AG04450 (cell line): ENCODE measurements at regions not wholly inside any gene's neighbourhood (a gene's known extent, or its start where the extent isn't known, plus 50 kb on each side); places are given as distances from the start of the nearest gene placed in this dataset.

Experiments
- CTCF ChIA-PET: fragments of 300-600, 350-600 bp; formaldehyde crosslinking; extraction: SDS; loops from one replicate; lab custom pipeline; 2022; ENCODE audit warnings: antibody characterized with exemption, inconsistent platforms; lab: Charles Lee
- POLR2A ChIA-PET: fragments of 350-600 bp; formaldehyde crosslinking; extraction: SDS; loops from one replicate; lab custom pipeline; 2021; ENCODE audit warnings: antibody characterized with exemption, inconsistent platforms; lab: Yijun Ruan, JAX
- DNase-seq: peaks from one replicate; pipeline ENCODE4 v3.0.0-alpha.2; 2011; ENCODE audit warnings: low read depth, low spot score
- H3K27ac ChIP-seq: one replicate; pipeline ENCODE4 v1.5.1; 2012; ENCODE audit warnings: low read depth, low read length, control low read depth
- H3K27me3 ChIP-seq: one replicate; pipeline ENCODE4 v1.6.0; 2012; ENCODE audit warnings: low read length; ENCODE audit not compliant: control insufficient read depth, insufficient read depth
- H3K4me3 ChIP-seq: 2 replicates; pipeline ENCODE4 v1.5.1; 2011; ENCODE audit warnings: mild to moderate bottlenecking, low read depth, low read length, control low read depth
- H3K9me3 ChIP-seq: 2 replicates; pipeline ENCODE4 v1.5.1; 2012; ENCODE audit warnings: low read length; ENCODE audit not compliant: control insufficient read depth, insufficient read depth
- TF ChIP-seq, protein P1 (sequence below): IDR thresholded peaks from 2 replicates; pipeline ENCODE4 v1.5.1; 2011; ENCODE audit warnings: low read depth, low read length, control low read depth, inconsistent platforms

DNA sequence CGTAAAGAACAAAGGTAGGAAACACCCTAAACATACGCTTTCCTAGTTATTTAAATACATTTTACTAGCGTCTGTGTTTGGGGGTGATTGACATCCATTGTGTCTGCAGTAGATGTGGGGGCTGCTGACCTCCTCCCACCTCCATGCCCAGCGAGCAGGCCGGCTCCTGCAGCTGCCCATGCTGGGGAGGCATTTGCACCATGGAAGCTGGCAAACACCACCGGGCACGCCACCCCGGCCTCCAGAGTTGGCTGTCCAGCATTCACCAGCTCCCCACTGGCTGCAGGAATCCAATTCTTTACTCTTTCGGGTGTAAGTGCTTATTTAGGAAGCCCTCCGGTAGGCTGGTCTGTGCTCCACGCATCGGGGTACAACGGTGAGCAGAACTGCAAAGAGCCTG, 115.4 kb upstream of the USP29 start:
- TF ChIP-seq, protein P1, sequence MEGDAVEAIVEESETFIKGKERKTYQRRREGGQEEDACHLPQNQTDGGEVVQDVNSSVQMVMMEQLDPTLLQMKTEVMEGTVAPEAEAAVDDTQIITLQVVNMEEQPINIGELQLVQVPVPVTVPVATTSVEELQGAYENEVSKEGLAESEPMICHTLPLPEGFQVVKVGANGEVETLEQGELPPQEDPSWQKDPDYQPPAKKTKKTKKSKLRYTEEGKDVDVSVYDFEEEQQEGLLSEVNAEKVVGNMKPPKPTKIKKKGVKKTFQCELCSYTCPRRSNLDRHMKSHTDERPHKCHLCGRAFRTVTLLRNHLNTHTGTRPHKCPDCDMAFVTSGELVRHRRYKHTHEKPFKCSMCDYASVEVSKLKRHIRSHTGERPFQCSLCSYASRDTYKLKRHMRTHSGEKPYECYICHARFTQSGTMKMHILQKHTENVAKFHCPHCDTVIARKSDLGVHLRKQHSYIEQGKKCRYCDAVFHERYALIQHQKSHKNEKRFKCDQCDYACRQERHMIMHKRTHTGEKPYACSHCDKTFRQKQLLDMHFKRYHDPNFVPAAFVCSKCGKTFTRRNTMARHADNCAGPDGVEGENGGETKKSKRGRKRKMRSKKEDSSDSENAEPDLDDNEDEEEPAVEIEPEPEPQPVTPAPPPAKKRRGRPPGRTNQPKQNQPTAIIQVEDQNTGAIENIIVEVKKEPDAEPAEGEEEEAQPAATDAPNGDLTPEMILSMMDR = no peak
- no peak overlapping the region for H3K27ac ChIP-seq
- DNase-seq = no peak
- CTCF ChIA-PET = no interaction called here
- POLR2A ChIA-PET = no interaction called here
- H3K4me3 ChIP-seq = no peak overlapping the region
- no peaks in the 10 kb centered on the region for H3K27me3 ChIP-seq
- H3K9me3 ChIP-seq = peaks cover 65% of the 10 kb centered on the region

DNA sequence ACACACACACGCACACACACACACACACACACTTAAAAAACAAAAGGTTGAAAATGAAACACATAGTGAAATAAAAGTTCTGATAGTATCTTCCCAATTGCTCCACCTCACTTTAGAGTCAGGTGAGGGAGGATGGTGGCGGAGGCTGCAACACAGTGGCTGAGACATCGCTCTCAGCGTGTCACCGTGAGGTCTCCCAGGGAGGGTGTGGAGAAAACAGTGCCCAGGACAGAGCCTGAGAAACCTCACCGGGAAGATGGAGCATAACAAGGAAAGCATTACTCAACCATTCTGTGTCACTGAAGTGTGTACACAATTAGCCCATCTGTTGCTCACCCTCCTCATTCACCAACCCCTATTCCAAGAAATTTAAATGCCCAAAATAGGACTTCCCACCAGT, 111.4 kb upstream of the USP29 start:
- TF ChIP-seq, protein P1 = no peak
- POLR2A ChIA-PET = no interaction called here
- no peak for DNase-seq
- Histone ChIP-seq H3K27me3 (no peaks in the 10 kb centered on the region), H3K9me3 (peaks cover 59% of the 10 kb centered on the region), H3K4me3 (no peak overlapping the region), H3K27ac (no peak overlapping the region)
- CTCF ChIA-PET = no interaction called here

DNA sequence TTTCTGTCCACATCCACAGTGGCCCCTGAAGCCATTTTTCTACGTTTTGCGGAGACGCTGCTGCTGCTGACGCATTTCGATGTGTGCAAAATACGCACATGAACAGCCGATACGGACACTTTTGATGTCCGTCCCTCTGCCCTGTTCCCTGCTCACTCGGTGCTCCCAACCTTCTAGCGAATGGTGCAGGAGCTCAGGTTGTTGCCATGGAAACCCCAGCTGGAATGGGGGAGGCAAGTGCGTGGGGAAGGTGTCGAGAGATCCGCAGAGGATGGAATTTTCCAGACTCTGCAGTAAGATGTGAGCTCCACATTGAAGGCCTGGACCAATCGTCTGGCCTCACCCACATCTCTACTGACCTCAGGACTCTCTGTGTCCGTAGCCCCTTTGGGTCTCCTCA, 109.2 kb upstream of the USP29 start:
- Histone ChIP-seq H3K27me3 (no peaks in the 10 kb centered on the region), H3K4me3 (no peak overlapping the region), H3K9me3 (peaks cover 57% of the 10 kb centered on the region), H3K27ac (no peak overlapping the region)
- ChIA-PET POLR2A (no interaction called here), CTCF (no interaction called here)
- TF ChIP-seq, protein P1 = no peak
- DNase-seq = no peak

DNA sequence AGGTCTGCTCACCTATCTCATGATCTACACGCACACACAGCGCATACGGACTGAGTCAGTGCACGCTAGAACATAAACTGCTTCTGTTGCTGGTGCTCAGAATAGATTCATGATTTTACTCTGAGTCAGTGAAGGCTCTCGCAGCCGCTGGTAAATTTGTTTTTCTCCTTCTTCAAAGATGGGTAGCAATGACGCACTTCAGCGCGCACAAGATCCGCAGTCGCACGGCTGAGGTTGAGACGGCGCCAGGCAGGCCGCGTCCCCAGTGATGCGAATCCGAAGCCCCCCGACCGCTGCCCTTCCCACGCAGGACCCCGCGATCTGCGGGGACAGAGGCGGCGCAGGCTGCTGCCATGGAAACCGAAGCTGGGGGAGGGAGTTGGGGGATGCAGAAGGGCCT, 103.7 kb upstream of the USP29 start:
- TF ChIP-seq, protein P1 = no peak

DNA sequence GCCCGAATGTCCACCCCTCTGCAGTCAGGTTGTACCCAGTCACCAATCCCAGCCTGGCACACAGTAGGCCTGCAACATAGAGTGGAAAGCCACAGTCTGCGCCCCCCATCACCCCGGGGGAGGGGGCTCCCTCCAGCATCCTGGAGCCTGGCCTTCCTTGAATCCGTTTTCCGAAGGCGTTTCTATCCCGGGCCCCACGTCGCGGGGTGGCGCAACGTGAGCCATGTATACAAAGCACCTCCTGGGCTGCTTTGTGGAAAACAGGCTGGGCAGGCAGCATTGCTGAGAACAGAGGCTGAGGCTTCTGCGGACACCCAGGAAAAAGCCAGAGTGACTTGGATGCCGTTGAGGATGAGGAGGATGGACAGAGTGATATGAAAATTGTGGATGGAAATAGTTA, 103.3 kb upstream of the USP29 start:
- no peak overlapping the region for H3K4me3 ChIP-seq
- ChIA-PET POLR2A (no interaction called here), CTCF (no interaction called here)
- no peak for DNase-seq
- no peak overlapping the region for H3K27ac ChIP-seq
- H3K27me3 ChIP-seq = no peaks in the 10 kb centered on the region
- TF ChIP-seq, protein P1 = no peak
- H3K9me3 ChIP-seq = peaks cover 54% of the 10 kb centered on the region

More for the DNA sequence above, 103.7 kb upstream of the USP29 start:
- Histone ChIP-seq H3K27ac (no peak overlapping the region), H3K27me3 (no peaks in the 10 kb centered on the region), H3K4me3 (no peak overlapping the region), H3K9me3 (peaks cover 50% of the 10 kb centered on the region)
- ChIA-PET POLR2A (no interaction called here), CTCF (no interaction called here)
- no peak for DNase-seq
